ENCODE measurements at regions not wholly inside any gene's neighbourhood (a gene's known extent, or its start where the extent isn't known, plus 50 kb on each side); places are given as distances from the start of the nearest gene placed in this dataset.

DNA sequence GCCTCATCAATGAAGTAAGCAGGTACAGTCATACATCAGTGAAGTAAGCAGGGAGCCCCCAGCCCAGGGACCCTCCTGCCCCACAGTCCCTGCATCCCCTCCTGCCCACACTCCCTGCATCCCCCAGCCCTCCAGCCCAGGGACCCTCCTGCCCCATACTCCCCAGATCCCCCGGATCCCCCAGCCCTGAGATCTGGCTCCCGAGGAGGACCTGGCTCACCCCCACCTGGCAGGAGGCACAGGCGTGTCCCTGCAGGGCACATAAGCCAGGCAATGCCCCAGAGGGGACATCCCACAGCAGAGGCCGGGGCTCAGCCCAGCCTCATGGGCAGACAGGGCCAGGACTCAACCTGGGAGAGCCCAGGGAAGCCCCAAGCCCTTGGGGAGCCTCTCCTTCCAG lies 53.6 kb upstream of the TPM4 start:
- no peak for DNase-seq

DNA sequence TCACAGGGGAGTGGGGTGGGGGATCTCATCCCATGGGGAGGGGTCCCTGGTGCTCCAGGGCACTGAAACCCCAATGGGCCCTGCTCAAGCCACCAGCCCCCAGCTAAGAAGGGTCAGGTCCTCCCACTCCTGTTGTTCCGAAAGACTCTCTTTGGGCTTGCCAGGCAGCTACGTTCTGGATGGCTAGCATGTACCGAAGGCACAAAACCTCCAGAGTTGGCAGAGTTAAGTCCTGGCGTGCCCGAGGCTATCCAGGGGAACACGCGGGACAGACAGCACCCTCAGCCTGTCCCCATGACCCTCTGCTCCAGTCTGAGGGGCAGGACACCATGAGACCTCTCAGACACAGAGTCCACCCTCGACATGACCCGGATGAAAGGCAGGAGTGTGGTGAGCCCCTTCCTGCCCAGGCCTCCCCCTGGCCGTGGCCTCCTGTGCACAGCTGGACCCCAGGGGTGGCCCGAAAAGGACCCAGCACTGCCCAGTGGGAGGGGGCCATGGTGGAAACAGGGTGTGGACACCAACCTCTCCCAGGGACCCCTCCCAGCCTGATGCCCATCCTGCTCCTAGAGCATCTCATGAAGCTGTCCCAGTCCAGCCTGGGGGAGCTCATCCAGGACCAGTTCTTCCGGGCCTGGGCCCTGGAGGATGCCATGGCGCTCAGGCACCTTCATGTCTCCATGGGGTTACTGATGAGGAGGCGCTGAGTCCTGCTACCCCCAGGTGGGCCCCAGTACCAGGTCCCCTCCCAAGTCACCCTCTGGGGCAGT lies 53.0 kb upstream of the TPM4 start:
- no peak for DNase-seq

DNA sequence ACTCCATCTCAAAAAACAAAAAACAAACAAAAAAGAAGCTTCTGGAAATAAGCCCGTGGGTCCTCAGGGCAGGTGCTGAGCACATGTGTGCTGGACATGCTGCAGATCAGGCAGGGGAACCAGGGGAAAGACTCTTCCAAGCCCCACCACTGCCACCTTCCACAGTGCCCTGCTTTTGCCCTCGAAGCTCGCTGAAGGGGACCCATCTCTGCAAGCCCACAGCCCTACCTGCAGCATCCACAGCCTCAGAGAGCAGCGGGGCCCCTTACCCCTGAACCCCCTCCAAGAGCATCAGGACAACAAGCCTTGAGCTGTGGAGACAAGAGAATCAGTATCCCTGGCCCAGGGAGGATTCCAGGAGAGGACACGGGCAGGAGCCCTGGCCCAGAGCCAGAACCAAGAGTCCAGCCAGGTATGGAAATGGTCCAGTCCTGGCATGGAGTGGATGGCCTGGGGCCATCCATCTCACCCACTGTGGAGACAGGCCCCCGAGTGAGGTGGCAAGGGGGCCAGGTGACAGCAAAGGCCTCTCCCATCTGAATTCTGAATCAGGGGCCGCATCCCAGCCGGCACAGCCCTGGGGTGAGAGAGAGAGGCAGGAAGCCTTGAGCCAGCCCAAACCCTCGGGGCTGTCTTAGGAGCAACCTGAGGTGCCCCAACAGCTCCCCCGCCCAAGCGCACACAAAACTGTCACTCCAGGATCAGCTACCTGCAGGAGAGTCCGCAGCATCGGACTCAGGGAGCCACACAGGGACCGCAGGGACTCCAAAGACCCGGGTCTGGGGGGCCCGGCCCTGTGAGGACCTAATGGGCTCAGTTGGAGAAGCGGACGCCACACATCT lies 51.8 kb upstream of the TPM4 start:
- DNase-seq: no peak

DNA sequence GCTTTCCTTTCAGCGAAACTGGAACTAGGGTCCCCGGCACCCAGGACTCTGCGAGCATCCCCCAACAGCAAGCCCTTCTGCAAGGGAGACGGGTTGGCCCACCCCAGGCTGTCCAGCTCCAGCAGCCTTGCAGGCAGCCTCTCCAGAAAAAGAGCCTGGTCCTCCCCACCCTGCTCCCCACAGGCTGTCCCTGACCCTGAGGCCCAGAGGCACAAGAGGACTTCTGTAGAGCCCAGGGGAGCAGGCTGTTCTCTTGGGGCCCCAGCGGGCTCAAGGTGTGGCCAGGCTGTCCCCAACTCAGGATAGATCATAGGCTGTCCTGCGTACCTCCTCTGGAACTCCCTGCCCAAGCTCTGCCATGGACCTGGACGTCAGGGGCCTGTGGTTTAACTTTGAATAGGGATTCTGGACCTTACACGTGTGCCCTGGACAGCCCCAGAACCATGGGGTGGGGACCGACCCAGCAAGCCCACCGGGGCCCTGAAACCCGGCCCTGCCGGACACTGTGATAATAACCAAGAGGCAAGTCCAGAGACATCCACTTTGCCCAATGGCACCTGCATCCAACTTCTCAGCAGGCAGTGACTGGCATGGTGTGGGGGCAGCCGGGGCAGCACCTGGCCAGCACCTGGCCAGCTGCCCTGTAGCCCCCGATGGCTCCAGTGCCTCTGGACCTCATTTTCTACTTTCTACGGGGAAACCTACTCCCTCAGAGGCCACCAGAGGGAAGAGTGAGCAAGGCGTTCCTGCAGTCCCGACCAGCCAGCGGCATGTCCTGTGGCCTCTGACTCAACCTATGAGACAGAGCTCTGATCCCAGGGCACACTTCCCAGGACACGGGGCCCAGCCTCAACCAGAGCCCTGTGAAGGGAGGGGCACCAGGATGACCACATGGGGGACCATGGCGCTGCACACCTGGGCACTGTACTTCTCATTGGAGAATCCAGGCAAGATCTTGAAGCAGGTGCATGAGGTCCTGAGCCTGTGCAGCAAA lies 50.9 kb upstream of the TPM4 start:
- peak; percentile 36 for DNase-seq

DNA sequence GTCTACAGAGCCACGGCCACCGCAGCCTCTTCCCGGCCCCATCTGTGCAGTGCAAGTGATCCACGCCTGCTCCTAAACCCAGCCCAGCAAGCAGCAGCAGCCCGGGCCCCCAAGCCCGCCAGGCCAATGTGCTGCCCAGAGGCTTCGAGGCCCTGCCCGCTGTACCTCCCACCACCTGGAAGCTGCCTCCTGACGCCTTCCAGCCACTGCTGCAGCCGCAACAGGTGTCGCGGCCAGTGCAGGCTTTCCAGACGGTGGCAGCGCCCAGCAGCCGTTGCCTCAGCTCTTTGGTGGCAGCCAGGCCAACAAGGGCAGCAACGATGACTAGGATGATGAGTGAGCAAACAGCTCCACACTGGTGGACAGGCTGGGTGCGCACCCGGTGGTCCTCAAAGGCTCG lies 50.2 kb upstream of the TPM4 start:
- no peak for DNase-seq

Data from kidney glomerular epithelial cell (primary cell).